Endometrium (tissue), 2 donors: ENCODE measurements at regions not wholly inside any gene's neighbourhood (a gene's known extent, or its start where the extent isn't known, plus 50 kb on each side); places are given as distances from the start of the nearest gene placed in this dataset.
"Not testable (repeated sequence)": the region's sequence is repeated elsewhere in the genome, so short reads cannot be mapped to it uniquely, and the experiment has no call there.

Experiments used
- FAIRE-seq: peaks from 2 replicates; lab custom pipeline; 2012; peaks lifted over from hg19 to GRCh38; lab: Jason Lieb, UNC
- donor health status: control.
- donor health status: control.

DNA sequence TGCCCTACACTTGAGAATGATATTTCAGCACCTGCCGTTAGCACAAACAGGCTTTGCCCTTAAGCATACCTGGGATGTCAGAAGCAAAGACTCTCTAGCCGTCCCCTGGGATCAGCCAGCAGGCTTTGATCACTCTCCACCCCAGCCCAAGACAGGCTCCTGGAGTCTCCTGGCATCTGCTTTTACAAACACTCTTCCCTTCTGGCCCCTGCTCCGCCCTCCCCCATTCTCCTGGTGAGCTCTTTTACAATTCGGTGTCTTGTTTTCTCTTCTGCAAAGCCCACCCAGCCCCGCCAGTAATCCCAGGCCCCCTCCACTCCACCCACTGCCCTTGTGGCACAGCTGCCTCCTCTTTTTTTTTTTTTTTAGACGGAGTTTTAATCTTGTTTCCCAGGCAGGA lies 50.4 kb downstream of the KATNIP start:
- no peak for FAIRE-seq

DNA sequence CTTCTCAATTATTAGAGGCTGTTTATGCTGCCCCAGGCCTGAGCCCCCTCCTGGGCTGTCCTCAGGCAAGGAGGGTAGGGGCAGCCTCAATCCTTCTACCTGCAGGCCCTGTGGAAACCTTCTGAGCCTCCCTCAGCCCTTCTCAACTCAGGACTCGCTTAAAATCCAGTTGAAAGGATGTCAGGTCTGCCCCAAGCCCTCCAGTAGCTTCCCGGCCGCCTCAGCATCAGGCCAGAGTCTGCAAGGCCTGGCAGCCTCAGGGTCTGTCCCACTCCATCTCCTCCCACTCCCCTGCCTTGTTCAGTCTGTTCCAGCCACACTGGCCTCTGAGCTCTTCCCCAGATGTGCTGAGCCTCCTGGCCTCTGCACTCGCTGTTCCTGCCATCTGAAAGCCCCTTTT lies 52.2 kb downstream of the KATNIP start:
- FAIRE-seq, result no peak

DNA sequence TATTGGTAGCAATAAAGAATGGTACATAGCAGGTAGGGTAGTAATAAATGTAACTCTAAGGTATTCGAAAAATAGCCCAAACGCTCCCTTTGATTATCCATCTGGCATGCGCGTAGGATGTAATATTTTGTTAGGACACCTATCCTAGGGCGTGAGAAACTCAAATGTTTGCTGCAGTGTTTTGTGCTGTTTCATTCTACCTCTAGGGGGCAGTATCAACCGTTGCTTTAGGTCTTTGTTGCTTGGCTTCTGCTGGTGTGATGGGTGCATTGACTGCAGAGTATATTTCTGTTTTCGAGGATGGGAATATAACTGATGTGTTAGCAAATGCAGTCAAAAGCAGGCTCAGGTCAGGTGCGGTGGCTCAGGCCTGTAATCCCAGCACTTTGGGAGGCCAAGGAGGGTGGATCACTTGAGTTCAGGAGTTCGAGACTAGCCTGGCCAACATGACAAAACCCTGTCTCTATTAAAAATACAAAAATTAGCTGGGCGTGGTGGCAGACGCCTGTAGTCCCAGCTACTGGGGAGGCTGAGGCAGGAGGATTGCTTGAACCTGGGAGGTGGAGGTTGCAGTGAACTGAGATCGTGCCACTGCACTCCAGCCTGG lies 55.7 kb downstream of the KATNIP start:
- FAIRE-seq, result not testable (repeated sequence)

DNA sequence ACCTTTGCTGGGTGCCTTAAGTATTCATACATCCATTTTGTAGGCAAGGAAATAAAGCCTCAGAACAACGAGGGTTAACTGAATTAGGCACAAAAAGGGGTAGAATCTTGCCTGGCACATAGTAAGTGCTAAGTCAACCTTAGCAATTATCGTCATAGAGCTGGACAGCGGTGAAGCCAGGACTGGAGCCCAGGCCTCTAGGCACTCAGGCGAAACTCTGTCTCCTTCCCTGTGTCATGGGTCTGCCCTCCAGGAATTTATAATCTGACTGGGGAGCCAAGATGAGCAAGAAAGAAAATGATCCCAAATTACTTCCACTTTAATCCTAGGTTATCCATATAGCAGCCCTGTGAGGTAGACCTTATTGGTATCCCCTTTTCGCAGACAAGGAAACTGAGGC lies 61.4 kb downstream of the KATNIP start:
- FAIRE-seq, result no peak

DNA sequence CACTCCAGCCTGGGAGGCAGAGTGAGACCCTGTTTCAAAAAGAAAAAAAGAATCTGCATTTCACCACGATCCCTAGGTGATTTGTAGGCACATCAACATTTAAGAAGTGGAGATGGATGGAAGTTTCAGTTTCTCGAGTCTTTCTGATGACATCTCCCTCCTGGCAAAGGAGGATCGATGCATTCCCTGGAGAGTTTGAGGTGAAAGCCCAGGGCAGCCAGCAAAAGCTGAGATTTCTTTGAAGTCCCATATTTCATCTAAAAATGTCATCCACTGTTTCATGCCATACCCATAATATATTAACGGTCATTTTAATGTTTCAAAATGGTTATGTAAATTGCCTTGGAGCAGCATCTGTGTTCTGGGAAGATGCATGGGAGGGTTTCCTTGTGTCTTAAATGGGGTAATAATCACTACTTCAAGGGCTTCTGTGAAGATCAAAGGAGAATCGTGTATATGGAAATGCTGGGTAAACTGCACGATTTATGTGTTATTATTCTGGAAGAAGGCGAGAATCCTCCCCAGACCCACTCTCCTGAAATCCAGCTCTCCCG lies 63.4 kb downstream of the KATNIP start:
- FAIRE-seq, result no peak

DNA sequence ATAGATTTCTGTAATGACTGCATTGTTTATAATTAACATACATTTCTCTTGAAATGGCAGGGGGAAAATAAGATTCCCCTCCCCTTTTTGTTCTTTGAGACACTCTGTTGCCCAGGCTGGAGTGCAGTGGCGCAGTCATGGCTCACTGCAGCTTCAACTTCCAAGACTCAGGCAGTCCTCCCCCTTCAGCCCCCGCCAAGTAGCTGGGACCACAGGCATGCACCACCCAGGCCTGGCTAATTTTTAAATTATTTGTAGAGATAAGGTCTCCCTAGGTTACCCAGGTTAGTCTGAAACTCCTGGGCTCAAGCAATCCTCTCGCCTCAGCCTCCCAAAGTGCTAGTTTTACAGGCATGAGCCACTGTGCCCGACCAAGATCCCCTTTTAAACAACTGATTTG lies 67.7 kb downstream of the KATNIP start:
- FAIRE-seq, result no peak

DNA sequence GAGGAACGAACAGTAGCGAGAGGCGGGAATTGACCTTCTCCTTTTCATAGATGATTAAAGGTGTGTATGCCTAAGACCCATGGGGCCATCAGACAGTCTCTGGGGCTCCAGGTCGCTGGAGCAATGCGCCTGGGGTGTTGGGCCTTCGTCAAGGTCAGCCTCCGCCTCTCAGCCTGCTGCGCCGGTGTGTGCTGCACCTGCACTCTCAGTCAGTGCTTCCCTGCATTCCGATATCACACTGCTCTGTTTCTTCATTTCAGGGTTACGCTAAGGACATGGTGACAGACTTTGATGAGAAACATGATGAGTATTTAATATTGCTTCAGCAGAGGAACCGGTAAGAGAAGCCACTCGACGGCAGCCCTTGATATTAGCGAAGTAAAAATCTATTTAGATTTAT lies 68.2 kb downstream of the KATNIP start:
- FAIRE-seq, result no peak

DNA sequence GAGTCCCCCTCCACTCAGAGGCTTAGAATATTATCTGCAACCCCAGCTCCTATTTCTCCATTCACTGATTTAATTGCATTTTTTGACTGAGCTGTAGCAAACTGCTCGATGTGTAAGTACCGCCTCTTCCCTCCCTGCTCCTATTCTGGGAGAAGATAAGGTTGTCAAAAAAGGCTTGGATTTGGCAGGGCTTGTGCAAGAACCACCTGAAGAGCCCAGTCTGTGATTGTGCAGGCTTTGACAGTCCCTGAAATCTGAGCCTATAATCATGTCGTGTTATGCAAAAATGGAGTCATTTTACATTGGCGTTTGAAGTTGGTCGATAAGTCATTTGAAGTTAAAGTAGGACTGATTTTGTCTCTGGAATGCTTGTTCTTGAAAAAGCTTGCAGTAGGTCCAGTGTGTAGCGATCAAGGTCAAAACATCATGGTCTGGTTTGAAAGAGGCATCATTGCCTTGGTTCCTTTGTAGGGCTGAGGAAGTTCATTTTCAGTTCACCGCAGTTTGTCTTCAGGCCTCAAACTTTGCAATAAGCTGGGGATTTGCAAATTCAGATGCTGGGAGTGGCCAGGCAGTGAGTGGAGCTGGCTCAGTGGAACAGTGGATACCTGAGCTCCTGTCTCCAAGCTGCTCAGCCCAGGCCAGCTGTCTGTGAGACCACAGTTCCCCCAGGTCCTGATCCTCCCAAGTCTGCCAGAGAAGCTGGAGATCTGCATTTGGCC lies 68.8 kb downstream of the KATNIP start:
- no peak for FAIRE-seq

DNA sequence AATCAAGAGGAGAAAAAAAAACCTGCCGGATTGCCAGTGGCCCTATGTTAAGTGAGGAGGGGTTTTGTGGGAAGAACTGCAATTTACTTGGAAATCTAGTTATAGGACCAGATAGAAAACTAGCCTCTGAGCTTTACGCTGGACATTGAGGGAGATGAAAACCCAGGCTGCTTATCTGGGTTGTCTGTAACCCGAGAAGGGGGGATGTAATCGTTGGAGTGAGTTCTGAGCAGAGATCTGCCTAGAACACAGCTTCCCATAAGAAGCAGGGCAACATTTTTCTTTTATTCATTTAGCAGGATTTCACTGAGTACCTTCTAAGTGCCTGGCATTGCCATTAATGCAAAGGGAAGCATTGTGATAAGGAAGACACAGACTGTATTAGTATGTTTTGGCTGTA lies 70.6 kb downstream of the KATNIP start:
- no peak for FAIRE-seq

DNA sequence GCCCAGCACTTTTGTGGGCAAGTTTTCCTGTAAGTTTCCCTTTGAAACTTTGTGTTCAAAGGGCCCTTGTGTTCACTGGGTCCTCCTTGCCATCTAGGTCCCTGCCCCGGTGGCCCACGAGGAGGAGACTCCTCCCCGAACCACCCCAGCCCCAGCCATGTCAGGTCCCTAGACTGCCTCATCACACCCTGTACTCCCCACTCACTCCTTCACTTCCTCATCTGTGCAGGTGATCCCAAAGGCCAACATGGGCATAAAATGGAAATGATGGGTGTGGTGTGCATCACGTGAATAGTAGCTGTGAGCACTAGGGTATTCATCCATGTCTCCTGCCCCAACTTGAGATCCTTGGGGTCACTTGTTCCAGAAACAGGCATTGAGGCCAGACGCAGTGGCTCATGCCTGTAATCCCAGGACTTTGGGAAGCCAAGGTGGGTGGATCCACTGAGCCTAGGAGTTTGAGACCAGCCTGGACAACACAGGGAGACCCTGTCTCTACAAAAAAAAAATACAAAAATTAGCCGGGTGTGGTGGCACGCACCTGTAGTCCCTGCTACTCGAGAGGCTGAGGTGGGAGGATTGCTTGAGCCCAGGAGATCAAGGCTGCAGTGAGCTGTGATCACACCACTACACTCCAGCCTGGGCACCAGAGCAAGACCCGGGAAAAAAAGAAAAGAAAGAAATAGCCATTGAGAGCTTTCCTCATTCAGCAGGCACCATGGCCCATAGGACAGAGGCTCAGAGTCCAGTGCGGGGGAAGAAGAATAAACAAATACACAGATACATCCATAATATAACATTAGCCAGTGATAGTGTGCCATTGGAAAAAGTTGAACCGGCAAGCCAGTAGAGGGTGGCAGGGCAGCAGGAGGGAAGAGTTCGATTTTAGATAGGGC lies 74.5 kb downstream of the KATNIP start:
- no peak for FAIRE-seq

DNA sequence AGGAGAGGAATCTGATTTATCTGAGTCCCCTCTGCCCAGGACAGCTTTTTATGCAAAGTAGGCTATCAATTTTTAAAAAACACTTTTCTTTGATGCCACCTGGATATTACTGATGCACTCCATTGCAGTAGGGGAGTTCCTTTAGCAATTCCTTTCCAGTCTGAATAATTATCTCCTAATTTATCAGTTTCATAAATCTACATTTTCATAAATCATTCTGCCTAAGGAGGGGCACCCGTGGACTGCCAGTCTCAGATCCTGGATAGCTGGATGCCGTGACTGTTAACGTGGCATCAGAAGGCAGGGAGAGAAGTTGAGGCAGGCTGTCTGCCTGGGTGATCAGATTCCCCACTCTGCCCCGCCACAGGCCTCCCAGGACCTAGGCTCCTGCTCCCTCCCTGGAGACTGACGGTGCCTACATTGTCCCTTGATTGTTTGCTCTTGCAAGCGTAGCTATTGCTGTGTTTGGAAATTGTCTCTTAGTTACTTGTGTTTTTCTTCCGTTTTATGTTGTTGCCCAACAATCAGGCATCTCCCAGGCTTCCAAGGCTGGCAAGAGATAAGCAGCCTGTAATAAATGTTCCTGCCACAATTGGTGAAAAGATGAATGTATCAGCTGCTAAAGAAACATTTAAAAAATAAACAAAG lies 75.2 kb downstream of the KATNIP start:
- FAIRE-seq, result no peak

DNA sequence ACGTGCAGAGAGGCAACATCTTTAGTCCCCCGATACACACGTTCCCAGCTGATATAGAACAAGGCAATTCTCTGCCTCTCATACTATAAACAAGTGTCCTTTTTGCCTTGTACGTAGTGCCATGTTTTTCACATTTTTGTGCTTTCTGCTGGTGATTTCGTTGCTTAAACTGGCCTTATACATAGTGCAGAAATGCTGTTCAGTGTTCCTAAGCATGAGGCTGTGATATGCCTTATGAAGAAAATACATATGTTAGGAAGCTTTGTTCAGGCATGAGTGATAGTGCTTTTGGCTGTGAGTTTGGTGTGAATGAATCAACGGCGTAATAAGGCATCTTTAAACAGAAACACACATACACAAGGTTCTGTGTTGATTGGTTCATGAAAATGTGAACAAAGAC lies 77.2 kb downstream of the KATNIP start:
- no peak for FAIRE-seq

DNA sequence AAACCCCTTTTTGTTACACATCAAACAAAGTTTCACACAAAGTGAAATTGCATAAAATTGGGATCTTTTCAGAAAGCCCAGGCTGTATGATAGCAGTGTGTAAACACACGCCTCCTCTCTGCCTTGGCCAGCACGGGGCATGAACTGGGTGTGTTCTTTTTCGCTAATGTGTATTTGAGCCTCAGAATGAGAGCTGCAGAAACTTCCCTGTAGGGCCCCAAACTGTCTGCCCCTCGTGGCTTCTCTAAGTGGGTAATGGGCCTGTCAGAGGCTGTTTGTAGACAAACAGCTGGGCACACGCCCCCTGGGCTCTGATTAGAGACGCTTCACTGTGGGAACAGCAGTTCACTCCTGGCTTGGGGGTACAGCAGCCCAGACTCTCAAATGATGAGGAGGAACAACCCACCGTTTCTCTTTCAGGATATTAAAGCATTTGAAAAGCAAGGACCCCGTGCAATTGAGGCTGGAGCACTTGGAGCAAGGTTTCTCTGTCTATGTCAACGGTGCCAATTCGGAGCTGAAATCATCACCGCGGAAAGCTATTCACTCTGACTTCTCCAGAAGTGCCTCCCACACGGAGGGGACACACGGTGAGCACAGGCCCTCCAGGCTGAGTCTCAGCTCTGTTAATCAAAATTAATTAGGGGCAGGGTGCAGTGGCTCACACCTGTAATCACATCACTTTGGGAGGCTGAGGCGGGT lies 78.4 kb downstream of the KATNIP start:
- no peak for FAIRE-seq

DNA sequence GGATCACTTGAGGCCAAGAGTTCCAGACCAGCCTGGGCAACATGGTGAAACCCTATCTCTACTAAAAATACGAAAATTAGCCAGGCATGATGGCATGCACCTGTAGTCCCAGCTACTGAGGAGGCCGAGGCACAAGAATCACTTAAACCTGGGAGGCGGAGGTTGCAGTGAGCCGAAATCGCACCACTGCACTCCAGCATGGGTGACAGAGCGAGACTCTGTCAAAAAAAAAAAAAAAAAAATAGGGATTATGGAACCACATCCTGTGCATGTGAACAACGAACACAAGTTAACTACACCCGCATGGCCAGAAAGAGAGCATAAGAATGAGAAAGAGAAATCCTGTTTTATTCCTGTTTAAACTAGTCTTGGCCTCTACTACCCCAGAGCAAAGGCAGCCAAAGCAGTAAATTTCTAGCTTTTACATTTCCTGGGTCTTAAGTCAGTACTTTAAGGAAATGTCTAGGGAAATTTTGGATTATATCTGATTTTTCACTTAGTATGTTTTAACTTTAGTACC lies 79.1 kb downstream of the KATNIP start:
- not testable (repeated sequence) for FAIRE-seq

DNA sequence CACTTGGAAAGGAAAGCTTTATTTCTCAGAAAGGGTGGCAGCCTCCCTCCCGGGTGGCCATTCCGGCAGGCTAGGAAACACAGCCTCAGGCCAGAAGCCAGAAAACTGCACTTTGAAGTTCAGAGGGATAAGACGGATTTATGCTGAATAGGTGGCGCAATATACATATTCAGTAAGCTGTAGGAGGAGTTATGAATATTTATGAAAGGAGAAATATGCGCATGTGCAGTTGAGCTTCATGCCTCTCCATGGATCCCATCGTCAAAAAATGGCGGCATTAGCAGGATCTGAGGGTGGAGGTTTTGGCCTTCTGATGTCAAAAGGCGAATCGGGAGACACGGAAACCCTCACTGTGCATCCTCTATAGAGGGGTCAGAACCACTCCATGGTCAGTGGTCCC lies 82.3 kb downstream of the KATNIP start:
- FAIRE-seq, result no peak

DNA sequence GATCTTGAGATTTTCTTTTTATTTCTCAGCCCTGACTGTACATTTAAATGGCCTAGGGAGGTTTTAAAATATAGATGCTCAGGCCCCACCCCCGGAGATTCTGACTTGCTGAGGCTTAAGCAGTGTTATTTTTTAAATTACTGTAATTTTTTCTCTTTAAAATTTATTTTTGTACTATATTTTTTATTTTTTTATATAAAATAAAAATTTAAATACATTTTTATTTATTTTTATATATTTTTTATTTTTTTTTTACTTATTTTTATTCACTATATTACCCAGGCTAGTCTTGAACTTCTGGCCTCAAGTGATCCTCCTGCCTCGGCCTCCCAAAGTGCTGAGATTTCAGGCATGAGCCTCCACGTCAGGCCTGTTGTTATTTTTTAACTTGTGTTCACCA lies 83.3 kb downstream of the KATNIP start:
- no peak for FAIRE-seq

DNA sequence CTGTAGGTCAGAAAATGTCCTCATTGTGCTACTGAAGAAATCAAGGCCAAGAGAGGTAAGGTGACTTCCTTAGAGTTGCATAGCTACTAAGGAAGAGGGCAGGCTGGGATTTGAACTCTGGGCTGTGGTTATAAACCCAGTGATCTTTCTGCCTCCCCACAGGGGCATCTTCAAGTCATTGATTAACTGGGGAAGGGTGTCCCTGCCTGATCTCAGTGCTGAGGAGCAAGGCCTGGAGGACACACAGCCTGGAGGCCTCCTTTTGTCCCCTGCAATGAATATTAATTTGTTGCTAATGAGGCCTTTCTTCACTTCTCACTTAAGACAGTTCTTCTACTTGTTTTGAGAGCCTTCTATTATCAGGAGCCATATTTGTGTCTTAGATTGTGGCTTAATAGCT lies 83.8 kb downstream of the KATNIP start:
- no peak for FAIRE-seq

DNA sequence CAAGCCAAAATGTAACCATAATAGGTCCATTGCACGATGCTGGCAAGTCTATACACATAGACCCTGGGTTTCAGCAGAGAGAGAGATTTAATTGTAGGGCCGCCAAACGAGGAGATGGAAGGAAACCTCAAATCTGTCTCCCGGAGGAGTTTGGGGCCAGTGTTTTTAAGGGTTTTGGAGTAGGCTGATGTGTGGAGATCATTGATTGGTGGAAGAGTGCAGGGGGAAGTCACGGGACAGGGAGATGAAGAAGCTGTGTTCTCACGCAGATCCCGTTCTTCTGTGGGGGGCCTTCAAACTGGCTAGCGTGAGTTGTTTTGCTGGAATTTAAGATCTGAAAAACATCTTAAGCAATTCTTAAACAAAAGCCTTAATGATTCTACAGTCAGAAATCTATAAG lies 84.8 kb downstream of the KATNIP start:
- FAIRE-seq, result no peak

DNA sequence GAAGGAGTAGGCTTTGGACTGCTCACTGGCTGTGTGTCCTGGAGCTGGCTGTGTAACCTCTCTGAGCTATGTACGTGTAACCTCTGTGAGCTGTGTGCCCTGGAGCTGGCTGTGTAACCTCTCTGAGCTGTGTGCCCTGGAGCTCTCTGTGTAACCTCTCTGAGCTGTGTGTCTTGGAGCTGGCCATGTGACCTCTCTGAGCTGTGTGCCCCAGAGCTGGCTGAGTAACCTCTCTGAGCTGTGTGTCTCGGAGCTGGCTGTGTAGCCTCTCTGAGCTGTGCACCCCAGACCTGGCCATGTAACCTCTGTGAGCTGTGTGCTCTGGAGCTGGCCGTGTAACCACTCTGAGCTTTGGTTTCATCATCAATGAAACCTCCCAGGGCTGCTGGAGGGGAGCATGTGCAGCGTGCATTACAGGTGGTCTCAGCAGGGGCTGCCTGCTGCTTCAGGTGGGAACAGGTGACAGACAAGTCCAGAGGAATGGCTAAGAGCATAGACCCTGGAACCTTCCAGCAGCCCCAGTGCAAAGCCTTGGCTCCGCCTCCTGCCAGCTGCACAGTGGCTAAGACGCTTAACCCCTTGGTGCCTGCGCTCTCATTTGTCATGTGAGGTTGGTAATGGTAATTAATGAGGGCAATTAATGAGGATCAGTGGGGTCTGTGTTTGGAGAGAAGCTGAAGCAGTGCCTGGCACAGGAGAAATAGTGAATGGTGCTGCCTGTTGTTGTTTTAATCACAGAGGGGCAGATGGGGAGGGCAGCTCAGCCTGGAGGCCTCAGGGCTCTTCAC lies 86.7 kb downstream of the KATNIP start:
- FAIRE-seq, result no peak

DNA sequence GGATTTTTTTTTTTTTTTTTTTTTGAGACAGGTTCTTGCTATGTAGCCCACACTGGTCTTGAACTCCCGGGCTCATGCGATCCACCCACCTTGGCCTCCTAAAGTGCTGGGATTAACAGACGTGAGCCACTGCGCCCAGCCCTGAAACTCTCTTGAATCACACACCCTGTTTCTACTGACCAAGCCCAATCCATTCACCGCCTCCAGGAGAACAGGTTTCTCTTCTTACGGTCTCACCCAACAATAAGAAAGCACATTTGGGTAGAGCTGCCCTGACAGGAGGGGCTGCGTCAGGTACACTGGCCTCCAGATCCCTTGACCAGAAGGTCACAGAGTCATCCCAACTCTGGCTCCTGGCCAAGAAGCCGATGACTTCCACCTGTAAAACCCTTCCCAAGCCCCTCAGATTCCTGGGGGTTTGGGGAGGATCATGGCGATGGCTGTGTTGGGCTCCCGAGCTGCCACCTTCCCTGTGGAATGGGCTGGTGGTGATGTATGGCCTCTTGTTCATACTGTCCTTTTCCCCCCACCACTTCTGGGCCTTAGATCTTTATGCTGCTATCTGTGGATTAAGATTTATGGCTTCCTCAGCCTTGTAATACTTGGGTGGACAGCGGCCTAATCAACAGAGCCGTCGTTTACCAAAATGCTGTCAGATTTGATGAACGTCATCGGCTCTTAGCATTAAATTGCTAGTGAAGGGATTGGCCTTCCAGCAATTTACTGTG lies 89.1 kb downstream of the KATNIP start:
- FAIRE-seq, result no peak
